Activated CD4-positive, alpha-beta memory T cell treated with anti-CD3 and anti-CD28 coated beads, Interleukin-2, amount 10 ng/mL, durations not matched to agents 7 days and 5 days (primary cell): ENCODE measurements at regions not wholly inside any gene's neighbourhood (a gene's known extent, or its start where the extent isn't known, plus 50 kb on each side); places are given as distances from the start of the nearest gene placed in this dataset.

Experiments used
- CTCF ChIA-PET: fragments of 350-600 bp; sonication (Branson Sonifier 250); formaldehyde crosslinking; loops from one replicate; lab custom pipeline; 2021; ENCODE audit warnings: antibody characterized with exemption, inconsistent platforms; lab: Charles Lee
- POLR2A ChIA-PET: fragments of 350-600 bp; sonication (Branson Sonifier 250); formaldehyde crosslinking; loops from one replicate; lab custom pipeline; 2021; ENCODE audit warnings: antibody characterized with exemption; lab: Charles Lee
- DNase-seq: peaks from one replicate; pipeline ENCODE4 v3.0.0-alpha.2; 2020
- H3K27ac Mint-ChIP-seq: one replicate; pipeline ENCODE4 v1.8.0; 2021; ENCODE audit warnings: mild to moderate bottlenecking, mixed read lengths
- H3K27me3 Mint-ChIP-seq: one replicate; pipeline ENCODE4 v1.8.0; 2021; ENCODE audit warnings: mixed read lengths
- H3K36me3 Mint-ChIP-seq: one replicate; pipeline ENCODE4 v1.8.0; 2021; ENCODE audit warnings: low read depth, mixed read lengths
- H3K4me1 Mint-ChIP-seq: one replicate; pipeline ENCODE4 v1.8.0; 2021; ENCODE audit warnings: mixed read lengths
- H3K4me3 Mint-ChIP-seq: one replicate; pipeline ENCODE4 v1.8.0; 2021; ENCODE audit warnings: mild to moderate bottlenecking, mixed read lengths
- H3K9me3 Mint-ChIP-seq: one replicate; pipeline ENCODE4 v1.8.0; 2021; ENCODE audit warnings: mixed read lengths

GRCh38 chr22:48565901-48566501 is 1261.7 kb downstream of the BRD1 start:
- H3K36me3 Mint-ChIP-seq, result no peaks in the 10 kb centered on the region
- H3K27ac Mint-ChIP-seq, result no peak overlapping the region
- DNase-seq, result no peak
- peaks cover 12% of the 10 kb centered on the region for H3K9me3 Mint-ChIP-seq
- CTCF ChIA-PET, result no interaction called here
- POLR2A ChIA-PET, result no interaction called here
- H3K27me3 Mint-ChIP-seq, result peaks cover 6% of the 10 kb centered on the region
- H3K4me3 Mint-ChIP-seq, result no peak overlapping the region
- peaks cover 6% of the 10 kb centered on the region for H3K4me1 Mint-ChIP-seq

- no peak for DNase-seq
- H3K27ac Mint-ChIP-seq, result no peak overlapping the region
- peaks cover 6% of the 10 kb centered on the region for H3K4me1 Mint-ChIP-seq
- ChIA-PET POLR2A (no interaction called here), CTCF (no interaction called here)
- peaks cover 2% of the 10 kb centered on the region for H3K9me3 Mint-ChIP-seq
- no peaks in the 10 kb centered on the region for H3K36me3 Mint-ChIP-seq
- no peak overlapping the region for H3K4me3 Mint-ChIP-seq
- H3K27me3 Mint-ChIP-seq, result peaks cover 6% of the 10 kb centered on the region
Measured at GRCh38 chr22:48564995-48565394, 1262.7 kb downstream of the BRD1 start.

GRCh38 chr22:48563966-48564330 is 1263.7 kb downstream of the BRD1 start:
- no peaks in the 10 kb centered on the region for H3K36me3 Mint-ChIP-seq
- peaks cover 6% of the 10 kb centered on the region for H3K4me1 Mint-ChIP-seq
- H3K9me3 Mint-ChIP-seq, result no peaks in the 10 kb centered on the region
- DNase-seq, result no peak
- H3K27ac Mint-ChIP-seq, result no peak overlapping the region
- CTCF ChIA-PET, result no interaction called here
- POLR2A ChIA-PET, result no interaction called here
- peaks cover 6% of the 10 kb centered on the region for H3K27me3 Mint-ChIP-seq
- H3K4me3 Mint-ChIP-seq, result no peak overlapping the region

- CTCF ChIA-PET, result no interaction called here
- H3K27me3 Mint-ChIP-seq, result peaks cover 6% of the 10 kb centered on the region
- no peak overlapping the region for H3K27ac Mint-ChIP-seq
- no peaks in the 10 kb centered on the region for H3K36me3 Mint-ChIP-seq
- POLR2A ChIA-PET, result no interaction called here
- H3K4me3 Mint-ChIP-seq, result no peak overlapping the region
- DNase-seq, result no peak
- H3K9me3 Mint-ChIP-seq, result no peaks in the 10 kb centered on the region
- peaks cover 6% of the 10 kb centered on the region for H3K4me1 Mint-ChIP-seq
Measured at GRCh38 chr22:48563118-48563965, 1264.3 kb downstream of the BRD1 start.

- Mint-ChIP-seq H3K4me1 (no peaks in the 10 kb centered on the region), H3K9me3 (no peaks in the 10 kb centered on the region), H3K27me3 (no peaks in the 10 kb centered on the region), H3K36me3 (no peaks in the 10 kb centered on the region), H3K27ac (no peak overlapping the region), H3K4me3 (no peak overlapping the region)
- DNase-seq, result no peak
- CTCF ChIA-PET, result no interaction called here
- POLR2A ChIA-PET, result no interaction called here
Measured at GRCh38 chr22:48561676-48562075, 1266.0 kb downstream of the BRD1 start.

GRCh38 chr22:48560836-48561235 is 1266.8 kb downstream of the BRD1 start:
- no peak overlapping the region for H3K27ac Mint-ChIP-seq

GRCh38 chr22:48560389-48560751 is 1267.3 kb downstream of the BRD1 start:
- H3K9me3 Mint-ChIP-seq, result no peaks in the 10 kb centered on the region
- POLR2A ChIA-PET, result no interaction called here
- no peaks in the 10 kb centered on the region for H3K27me3 Mint-ChIP-seq
- H3K27ac Mint-ChIP-seq, result no peak overlapping the region
- no peak for DNase-seq
- H3K4me3 Mint-ChIP-seq, result no peak overlapping the region
- CTCF ChIA-PET, result no interaction called here
- H3K36me3 Mint-ChIP-seq, result no peaks in the 10 kb centered on the region
- no peaks in the 10 kb centered on the region for H3K4me1 Mint-ChIP-seq

More at GRCh38 chr22:48560836-48561235, 1266.8 kb downstream of the BRD1 start:
- H3K4me1 Mint-ChIP-seq, result no peaks in the 10 kb centered on the region
- ChIA-PET POLR2A (no interaction called here), CTCF (no interaction called here)
- no peaks in the 10 kb centered on the region for H3K27me3 Mint-ChIP-seq
- H3K9me3 Mint-ChIP-seq, result no peaks in the 10 kb centered on the region
- no peak overlapping the region for H3K4me3 Mint-ChIP-seq
- no peaks in the 10 kb centered on the region for H3K36me3 Mint-ChIP-seq
- no peak for DNase-seq

GRCh38 chr22:48559647-48560388 is 1267.9 kb downstream of the BRD1 start:
- Mint-ChIP-seq H3K27me3 (no peaks in the 10 kb centered on the region), H3K27ac (no peak overlapping the region), H3K4me1 (no peaks in the 10 kb centered on the region), H3K9me3 (no peaks in the 10 kb centered on the region), H3K4me3 (no peak overlapping the region), H3K36me3 (no peaks in the 10 kb centered on the region)
- ChIA-PET POLR2A (no interaction called here), CTCF (no interaction called here)
- DNase-seq, result no peak

GRCh38 chr22:48558606-48559402 is 1268.9 kb downstream of the BRD1 start:
- Mint-ChIP-seq H3K36me3 (no peaks in the 10 kb centered on the region), H3K27ac (no peak overlapping the region), H3K27me3 (no peaks in the 10 kb centered on the region), H3K9me3 (no peaks in the 10 kb centered on the region), H3K4me1 (no peaks in the 10 kb centered on the region), H3K4me3 (no peak overlapping the region)
- no peak for DNase-seq
- ChIA-PET POLR2A (no interaction called here), CTCF (no interaction called here)

- Mint-ChIP-seq H3K4me3 (no peak overlapping the region), H3K27me3 (no peaks in the 10 kb centered on the region), H3K36me3 (no peaks in the 10 kb centered on the region), H3K9me3 (no peaks in the 10 kb centered on the region), H3K4me1 (no peaks in the 10 kb centered on the region), H3K27ac (no peak overlapping the region)
- no peak for DNase-seq
- CTCF ChIA-PET, result no interaction called here
- POLR2A ChIA-PET, result no interaction called here
Measured at GRCh38 chr22:48558016-48558415, 1269.7 kb downstream of the BRD1 start.

GRCh38 chr22:48557473-48557872 is 1270.2 kb downstream of the BRD1 start:
- Mint-ChIP-seq H3K27me3 (no peaks in the 10 kb centered on the region), H3K36me3 (no peaks in the 10 kb centered on the region), H3K27ac (no peak overlapping the region), H3K9me3 (no peaks in the 10 kb centered on the region), H3K4me3 (no peak overlapping the region), H3K4me1 (no peaks in the 10 kb centered on the region)
- POLR2A ChIA-PET, result no interaction called here
- CTCF ChIA-PET, result no interaction called here
- no peak for DNase-seq

- H3K27ac Mint-ChIP-seq, result no peak overlapping the region
Measured at GRCh38 chr22:48556751-48557150, 1270.9 kb downstream of the BRD1 start.

GRCh38 chr22:48556222-48556621 is 1271.5 kb downstream of the BRD1 start:
- Mint-ChIP-seq H3K27ac (no peak overlapping the region), H3K36me3 (no peaks in the 10 kb centered on the region), H3K27me3 (no peaks in the 10 kb centered on the region), H3K4me1 (no peaks in the 10 kb centered on the region), H3K9me3 (no peaks in the 10 kb centered on the region), H3K4me3 (no peak overlapping the region)
- ChIA-PET POLR2A (no interaction called here), CTCF (no interaction called here)
- DNase-seq, result no peak

More at GRCh38 chr22:48556751-48557150, 1270.9 kb downstream of the BRD1 start:
- Mint-ChIP-seq H3K9me3 (no peaks in the 10 kb centered on the region), H3K4me1 (no peaks in the 10 kb centered on the region), H3K4me3 (no peak overlapping the region), H3K36me3 (no peaks in the 10 kb centered on the region), H3K27me3 (no peaks in the 10 kb centered on the region)
- CTCF ChIA-PET, result no interaction called here
- POLR2A ChIA-PET, result no interaction called here
- no peak for DNase-seq
